Peyer's patch (tissue), 4 donors: ENCODE measurements at regions not wholly inside any gene's neighbourhood (a gene's known extent, or its start where the extent isn't known, plus 50 kb on each side); places are given as distances from the start of the nearest gene placed in this dataset.

ENCODE experiments used
- DNase-seq, 3 donors: peaks; one replicate each; pipeline ENCODE4 v3.0.0-alpha.2; 2017 to 2019
- H3K27ac ChIP-seq, 4 donors: fragments of 200-600 bp; sonication (generic); one replicate each; pipeline ENCODE4 v1.5.1; 2016 to 2019
- H3K27me3 ChIP-seq, 2 donors: fragments of 200-600 bp; sonication (generic); one replicate each; pipeline ENCODE4 v1.5.1; 2019
- H3K36me3 ChIP-seq, 3 donors: fragments of 200-600 bp; sonication (generic); one replicate each; pipeline ENCODE4 v1.5.1; 2016 to 2019
- H3K4me1 ChIP-seq, 4 donors: fragments of 200-600 bp; sonication (generic); one replicate each; pipeline ENCODE4 v1.5.1; 2016 to 2019
- H3K4me3 ChIP-seq, 4 donors: fragments of 200-600 bp; sonication (generic); 1 replicate in 3 of 4; 2 replicates in 1 of 4; pipeline ENCODE4 v1.5.1; 2016 to 2019; ENCODE audit warnings: mild to moderate bottlenecking in 1 of 4
- H3K9me3 ChIP-seq, 4 donors: fragments of 200-600 bp; sonication (generic); one replicate each; pipeline ENCODE4 v1.5.1; 2016 to 2019; ENCODE audit warnings: mild to moderate bottlenecking in 1 of 4
- POLR2A ChIP-seq, 2 donors: fragments of 450-650 bp; IDR thresholded peaks; one replicate each; pipeline ENCODE4 v1.5.1; 2017; ENCODE audit warnings: antibody characterized with exemption in 2 of 2, mild to moderate bottlenecking in 2 of 2, moderate library complexity in 2 of 2
- TF ChIP-seq, protein P1 (sequence below), 6 experiments: fragments of 450-650 bp in 4 of 6; fragments of 200-600 bp in 2 of 6; sonication (generic) in 1 of 6; IDR thresholded peaks; one replicate each; pipeline ENCODE4 v1.5.1; 2017 to 2019; ENCODE audit warnings: antibody characterized with exemption in 6 of 6, mild to moderate bottlenecking in 3 of 6, moderate library complexity in 1 of 6

DNA sequence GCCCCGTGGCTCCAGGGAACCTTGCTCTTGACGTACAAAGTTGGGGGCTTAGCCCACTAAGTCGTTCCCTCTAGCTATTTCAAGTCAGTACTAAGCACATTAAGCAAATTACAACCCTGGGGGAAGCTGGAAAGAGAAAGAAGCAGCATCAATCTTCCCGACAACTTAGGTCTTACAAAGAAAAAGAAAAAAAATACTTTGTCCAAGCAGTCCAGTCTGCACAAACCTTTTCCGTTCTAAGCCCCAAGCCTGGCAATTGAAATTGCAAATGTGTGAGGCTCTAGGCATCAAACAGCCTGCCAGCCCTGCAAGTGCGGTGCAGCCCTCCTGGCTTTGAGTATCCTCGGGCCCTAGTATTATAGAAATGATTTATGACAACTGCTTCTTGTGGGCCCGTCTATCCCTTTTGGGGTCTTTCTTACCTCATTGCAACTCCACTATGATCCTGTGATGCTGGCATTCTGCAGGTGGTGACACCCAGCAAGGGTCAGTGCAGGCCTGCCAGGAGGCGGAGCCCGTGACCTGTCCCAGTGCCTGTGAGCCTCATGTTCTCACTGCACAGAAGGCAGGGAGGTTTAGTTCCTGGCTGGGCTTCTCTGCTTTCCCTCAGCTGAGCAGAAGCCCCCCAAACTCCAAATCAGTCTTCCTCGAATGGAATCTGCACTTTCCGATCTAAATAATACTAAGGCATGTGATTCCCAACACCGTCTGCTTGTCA lies 232.3 kb upstream of the IRX2 start:
- no peak for DNase-seq
- Histone ChIP-seq H3K9me3 (no peaks in the 10 kb centered on the region), H3K27ac (no peak overlapping the region), H3K4me1 (no peaks in the 10 kb centered on the region), H3K27me3 (no peaks in the 10 kb centered on the region), H3K4me3 (no peak overlapping the region), H3K36me3 (no peaks in the 10 kb centered on the region)
- TF ChIP-seq, protein P1, sequence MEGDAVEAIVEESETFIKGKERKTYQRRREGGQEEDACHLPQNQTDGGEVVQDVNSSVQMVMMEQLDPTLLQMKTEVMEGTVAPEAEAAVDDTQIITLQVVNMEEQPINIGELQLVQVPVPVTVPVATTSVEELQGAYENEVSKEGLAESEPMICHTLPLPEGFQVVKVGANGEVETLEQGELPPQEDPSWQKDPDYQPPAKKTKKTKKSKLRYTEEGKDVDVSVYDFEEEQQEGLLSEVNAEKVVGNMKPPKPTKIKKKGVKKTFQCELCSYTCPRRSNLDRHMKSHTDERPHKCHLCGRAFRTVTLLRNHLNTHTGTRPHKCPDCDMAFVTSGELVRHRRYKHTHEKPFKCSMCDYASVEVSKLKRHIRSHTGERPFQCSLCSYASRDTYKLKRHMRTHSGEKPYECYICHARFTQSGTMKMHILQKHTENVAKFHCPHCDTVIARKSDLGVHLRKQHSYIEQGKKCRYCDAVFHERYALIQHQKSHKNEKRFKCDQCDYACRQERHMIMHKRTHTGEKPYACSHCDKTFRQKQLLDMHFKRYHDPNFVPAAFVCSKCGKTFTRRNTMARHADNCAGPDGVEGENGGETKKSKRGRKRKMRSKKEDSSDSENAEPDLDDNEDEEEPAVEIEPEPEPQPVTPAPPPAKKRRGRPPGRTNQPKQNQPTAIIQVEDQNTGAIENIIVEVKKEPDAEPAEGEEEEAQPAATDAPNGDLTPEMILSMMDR (IDR thresholded peaks at IDR 0.05): no peak
- TF ChIP-seq POLR2A (IDR thresholded peaks at IDR 0.05): no peak

DNA sequence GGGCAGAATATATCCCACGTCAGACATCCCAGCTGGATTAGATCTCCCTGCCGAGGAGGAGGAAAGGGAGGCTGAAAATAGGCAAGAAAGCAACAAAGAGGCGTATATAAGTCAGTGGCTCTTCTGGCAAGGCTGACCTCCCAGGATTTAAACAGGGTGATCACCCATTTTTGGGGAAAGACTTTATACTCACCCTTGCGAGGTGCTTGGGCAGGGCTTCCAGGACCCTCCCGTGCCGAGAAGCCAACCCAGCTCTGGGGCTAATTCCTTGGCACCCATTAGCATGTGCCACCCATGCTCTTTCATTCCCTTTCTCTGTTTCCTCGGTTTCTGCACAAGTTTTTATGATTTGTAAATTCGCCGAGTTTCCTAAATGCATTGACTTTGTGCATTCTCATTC lies 230.2 kb upstream of the IRX2 start:
- no peaks in the 10 kb centered on the region for H3K27me3 ChIP-seq

DNA sequence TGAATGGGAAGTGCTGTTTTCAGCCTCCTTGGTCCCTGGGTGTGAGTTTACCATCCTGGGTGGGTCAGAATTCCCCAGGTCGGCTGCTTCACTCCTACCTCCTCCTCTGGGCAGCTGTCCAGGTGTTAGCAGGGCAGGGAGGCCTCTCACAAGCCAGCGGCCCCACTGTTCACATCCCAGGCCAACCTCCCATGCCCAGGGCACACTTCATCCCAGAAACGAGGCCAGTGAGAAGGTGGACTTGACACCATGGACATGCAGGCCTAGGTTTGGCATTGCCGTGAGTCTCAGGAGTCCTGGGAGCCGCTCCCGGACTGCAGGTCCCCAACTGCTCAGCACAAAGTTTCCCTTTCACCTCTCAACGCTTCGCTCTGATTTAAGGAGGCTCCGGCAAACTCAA lies 229.6 kb upstream of the IRX2 start:
- no peaks in the 10 kb centered on the region for H3K4me1 ChIP-seq
- no peak for DNase-seq
- TF ChIP-seq, protein P1 (IDR thresholded peaks at IDR 0.05): no peak
- TF ChIP-seq POLR2A (IDR thresholded peaks at IDR 0.05): no peak
- H3K36me3 ChIP-seq: no peaks in the 10 kb centered on the region
- no peak overlapping the region for H3K4me3 ChIP-seq
- H3K27ac ChIP-seq: no peak overlapping the region
- H3K9me3 ChIP-seq: no peaks in the 10 kb centered on the region
- H3K27me3 ChIP-seq: no peaks in the 10 kb centered on the region

More for the DNA sequence above, 230.2 kb upstream of the IRX2 start:
- no peaks in the 10 kb centered on the region for H3K4me1 ChIP-seq
- H3K4me3 ChIP-seq: no peak overlapping the region
- H3K27ac ChIP-seq: no peak overlapping the region
- no peaks in the 10 kb centered on the region for H3K9me3 ChIP-seq
- no peak for DNase-seq
- TF ChIP-seq, protein P1 (IDR thresholded peaks at IDR 0.05): no peak
- no peak for TF ChIP-seq POLR2A (IDR thresholded peaks at IDR 0.05)
- no peaks in the 10 kb centered on the region for H3K36me3 ChIP-seq

DNA sequence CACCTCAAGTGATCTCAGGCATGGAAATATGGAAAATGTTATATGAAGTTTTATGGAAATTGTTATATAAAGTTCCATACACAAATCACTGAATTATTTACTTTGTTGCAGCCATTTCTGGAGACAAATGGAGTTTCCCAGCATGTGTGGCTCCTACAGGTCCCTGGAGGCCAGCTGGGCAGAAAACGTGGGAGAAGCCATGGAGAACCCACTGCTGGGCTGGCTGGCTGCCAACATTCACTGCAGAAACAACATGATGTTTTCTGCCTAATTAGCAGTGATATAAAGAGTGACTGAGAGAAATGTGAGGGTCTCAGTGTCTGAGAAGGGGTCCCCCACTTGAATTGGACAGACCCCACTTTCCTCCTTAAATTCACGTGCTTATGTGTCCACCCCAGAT lies 208.8 kb upstream of the IRX2 start:
- no peaks in the 10 kb centered on the region for H3K27me3 ChIP-seq
- no peaks in the 10 kb centered on the region for H3K9me3 ChIP-seq
- no peaks in the 10 kb centered on the region for H3K36me3 ChIP-seq
- no peak overlapping the region for H3K4me3 ChIP-seq
- no peak overlapping the region for H3K27ac ChIP-seq
- no peak for DNase-seq
- TF ChIP-seq POLR2A (IDR thresholded peaks at IDR 0.05): no peak
- TF ChIP-seq, protein P1 (IDR thresholded peaks at IDR 0.05): no peak
- no peaks in the 10 kb centered on the region for H3K4me1 ChIP-seq

DNA sequence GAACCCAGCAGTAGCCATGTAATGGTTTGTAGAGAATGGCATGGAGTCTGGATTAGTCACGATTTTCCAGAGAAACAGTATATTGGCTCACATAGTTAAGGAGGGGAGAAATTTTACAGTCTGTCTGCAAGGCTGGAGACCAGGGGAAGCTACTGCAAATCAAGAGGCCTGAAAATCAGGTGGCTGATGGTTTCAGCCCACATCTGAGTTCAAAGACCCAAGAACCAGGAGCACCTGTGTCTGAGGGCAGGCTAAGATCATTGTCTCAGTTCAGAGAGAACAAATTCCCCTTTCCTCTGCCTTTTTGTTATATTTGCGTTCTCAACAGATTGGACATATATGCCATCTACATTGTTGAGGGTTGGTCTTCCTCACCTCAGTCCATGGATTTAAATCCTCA lies 207.5 kb upstream of the IRX2 start:
- Histone ChIP-seq H3K36me3 (no peaks in the 10 kb centered on the region), H3K4me3 (no peak overlapping the region), H3K27me3 (no peaks in the 10 kb centered on the region), H3K4me1 (no peaks in the 10 kb centered on the region), H3K27ac (no peak overlapping the region), H3K9me3 (no peaks in the 10 kb centered on the region)
- DNase-seq: no peak
- TF ChIP-seq, protein P1 (IDR thresholded peaks at IDR 0.05): no peak
- no peak for TF ChIP-seq POLR2A (IDR thresholded peaks at IDR 0.05)

DNA sequence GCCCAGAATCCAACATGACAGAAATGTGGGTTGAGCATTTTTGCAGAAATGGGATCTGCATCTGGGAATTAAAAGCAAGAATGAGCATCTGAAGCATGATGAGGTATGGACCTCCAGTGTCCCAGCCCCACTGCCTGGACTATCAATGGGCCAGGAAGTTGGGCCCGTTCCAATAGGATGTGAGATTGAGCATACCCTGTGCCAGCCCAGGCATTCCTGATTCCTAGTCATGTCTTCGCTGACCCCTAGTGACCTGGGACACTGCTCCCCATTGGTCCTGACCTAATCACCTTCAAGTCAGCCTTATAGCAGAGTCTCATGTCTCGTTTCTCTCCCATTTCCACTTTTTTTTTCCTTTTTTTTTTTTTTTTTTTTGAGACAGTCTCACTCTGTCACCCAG lies 197.4 kb upstream of the IRX2 start:
- Histone ChIP-seq H3K9me3 (no peaks in the 10 kb centered on the region), H3K36me3 (no peaks in the 10 kb centered on the region), H3K4me1 (no peaks in the 10 kb centered on the region), H3K27ac (no peak overlapping the region), H3K27me3 (no peaks in the 10 kb centered on the region), H3K4me3 (no peak overlapping the region)
- no peak for DNase-seq
- TF ChIP-seq, protein P1 (IDR thresholded peaks at IDR 0.05): no peak
- TF ChIP-seq POLR2A (IDR thresholded peaks at IDR 0.05): no peak
